AG10803 (cell line): ENCODE measurements at regions not wholly inside any gene's neighbourhood (a gene's known extent, or its start where the extent isn't known, plus 50 kb on each side); places are given as distances from the start of the nearest gene placed in this dataset.

Experiments used
- DNase-seq: peaks from one replicate; pipeline ENCODE4 v3.0.0; 2010; ENCODE audit warnings: low read depth
- H3K4me3 ChIP-seq: 2 replicates; pipeline ENCODE4 v1.5.1; 2011; ENCODE audit warnings: mild to moderate bottlenecking, low read length, control low read depth
- TF ChIP-seq, protein P1 (sequence below): conservative IDR thresholded peaks from 2 replicates; pipeline ENCODE4 v1.5.1; 2011; ENCODE audit warnings: mild to moderate bottlenecking, low read length, control low read depth, inconsistent platforms

DNA sequence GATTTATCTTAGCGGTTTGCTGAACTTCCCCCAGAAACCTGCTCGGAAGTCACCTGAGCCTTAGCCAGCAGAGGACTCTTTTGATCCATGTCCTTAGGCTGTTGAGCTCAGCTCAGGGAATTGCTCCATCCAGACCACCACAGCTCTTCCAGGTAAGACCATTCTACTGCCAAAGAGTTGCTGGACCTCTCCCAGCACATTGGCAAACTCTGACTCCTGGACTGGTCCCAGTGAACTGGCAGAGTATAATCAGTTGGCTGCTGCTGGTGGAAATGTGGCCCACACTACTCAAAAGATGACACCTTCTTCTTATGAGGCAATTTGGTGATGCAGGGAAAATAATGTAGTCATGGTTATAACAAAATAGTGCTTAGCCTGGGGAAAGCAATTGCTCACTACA lies 308.8 kb upstream of the FIGN start:
- DNase-seq = no peak
- H3K4me3 ChIP-seq = no peak overlapping the region
- TF ChIP-seq, protein P1, sequence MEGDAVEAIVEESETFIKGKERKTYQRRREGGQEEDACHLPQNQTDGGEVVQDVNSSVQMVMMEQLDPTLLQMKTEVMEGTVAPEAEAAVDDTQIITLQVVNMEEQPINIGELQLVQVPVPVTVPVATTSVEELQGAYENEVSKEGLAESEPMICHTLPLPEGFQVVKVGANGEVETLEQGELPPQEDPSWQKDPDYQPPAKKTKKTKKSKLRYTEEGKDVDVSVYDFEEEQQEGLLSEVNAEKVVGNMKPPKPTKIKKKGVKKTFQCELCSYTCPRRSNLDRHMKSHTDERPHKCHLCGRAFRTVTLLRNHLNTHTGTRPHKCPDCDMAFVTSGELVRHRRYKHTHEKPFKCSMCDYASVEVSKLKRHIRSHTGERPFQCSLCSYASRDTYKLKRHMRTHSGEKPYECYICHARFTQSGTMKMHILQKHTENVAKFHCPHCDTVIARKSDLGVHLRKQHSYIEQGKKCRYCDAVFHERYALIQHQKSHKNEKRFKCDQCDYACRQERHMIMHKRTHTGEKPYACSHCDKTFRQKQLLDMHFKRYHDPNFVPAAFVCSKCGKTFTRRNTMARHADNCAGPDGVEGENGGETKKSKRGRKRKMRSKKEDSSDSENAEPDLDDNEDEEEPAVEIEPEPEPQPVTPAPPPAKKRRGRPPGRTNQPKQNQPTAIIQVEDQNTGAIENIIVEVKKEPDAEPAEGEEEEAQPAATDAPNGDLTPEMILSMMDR = no peak

DNA sequence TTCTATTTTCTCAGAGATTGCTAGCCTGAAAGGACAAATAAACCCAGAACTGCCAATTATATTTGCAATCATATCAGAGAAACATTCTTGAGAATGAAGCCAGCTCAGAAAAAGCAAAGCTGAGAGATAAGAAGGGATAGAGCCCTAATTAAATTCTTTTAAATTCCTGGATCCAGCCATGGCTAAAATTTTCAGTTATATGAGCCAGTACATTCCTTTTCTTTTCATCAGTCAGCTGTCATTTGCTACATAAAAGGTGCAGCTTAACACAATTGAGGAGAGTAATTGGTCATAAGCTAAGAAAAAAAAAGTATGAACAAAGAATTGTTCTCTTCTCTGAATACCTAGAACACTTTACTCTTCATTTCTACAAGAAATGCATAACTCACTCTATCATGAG lies 303.5 kb upstream of the FIGN start:
- H3K4me3 ChIP-seq = no peak overlapping the region
- DNase-seq = no peak
- TF ChIP-seq, protein P1 = no peak

DNA sequence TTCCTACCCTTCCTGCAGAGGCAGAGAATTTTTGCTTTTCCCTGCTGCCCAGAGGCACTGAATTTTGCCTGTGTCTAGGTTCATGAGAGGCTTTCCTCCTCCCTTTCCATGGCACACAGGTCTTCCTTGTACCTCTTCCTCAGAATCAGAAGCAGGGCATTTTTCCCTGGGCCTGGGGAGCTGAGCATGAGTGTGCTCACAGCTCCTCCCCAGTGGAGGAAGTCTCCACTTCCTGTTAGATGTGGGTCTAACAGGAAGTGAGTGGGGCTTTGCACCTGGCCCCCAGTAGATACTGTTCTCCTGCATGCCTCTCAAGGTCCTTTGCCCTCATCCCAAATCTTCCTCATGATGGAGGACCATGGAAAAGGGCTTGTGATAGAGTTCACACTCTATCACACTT lies 297.2 kb upstream of the FIGN start:
- TF ChIP-seq, protein P1 = no peak
- no peak overlapping the region for H3K4me3 ChIP-seq
- no peak for DNase-seq

DNA sequence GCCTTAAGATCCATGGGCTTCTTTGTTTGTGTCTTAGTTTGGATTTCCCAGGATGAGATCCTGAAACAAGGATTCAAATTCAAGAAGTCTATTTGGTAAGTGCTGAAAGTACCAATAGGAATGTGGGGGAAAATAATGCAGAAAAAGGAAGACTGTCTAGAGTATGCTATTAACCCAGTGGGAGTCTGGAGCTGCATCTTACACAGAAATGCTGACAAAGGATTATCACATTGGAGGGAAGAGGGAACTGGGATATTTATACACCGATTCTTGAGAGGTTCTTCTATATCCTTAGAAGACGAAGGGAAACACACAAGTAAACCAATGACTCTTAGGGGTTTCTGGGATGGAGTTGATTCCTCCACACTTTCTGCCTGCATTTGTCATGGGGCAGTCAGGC lies 294.8 kb upstream of the FIGN start:
- no peak for DNase-seq
- no peak overlapping the region for H3K4me3 ChIP-seq
- TF ChIP-seq, protein P1 = no peak

DNA sequence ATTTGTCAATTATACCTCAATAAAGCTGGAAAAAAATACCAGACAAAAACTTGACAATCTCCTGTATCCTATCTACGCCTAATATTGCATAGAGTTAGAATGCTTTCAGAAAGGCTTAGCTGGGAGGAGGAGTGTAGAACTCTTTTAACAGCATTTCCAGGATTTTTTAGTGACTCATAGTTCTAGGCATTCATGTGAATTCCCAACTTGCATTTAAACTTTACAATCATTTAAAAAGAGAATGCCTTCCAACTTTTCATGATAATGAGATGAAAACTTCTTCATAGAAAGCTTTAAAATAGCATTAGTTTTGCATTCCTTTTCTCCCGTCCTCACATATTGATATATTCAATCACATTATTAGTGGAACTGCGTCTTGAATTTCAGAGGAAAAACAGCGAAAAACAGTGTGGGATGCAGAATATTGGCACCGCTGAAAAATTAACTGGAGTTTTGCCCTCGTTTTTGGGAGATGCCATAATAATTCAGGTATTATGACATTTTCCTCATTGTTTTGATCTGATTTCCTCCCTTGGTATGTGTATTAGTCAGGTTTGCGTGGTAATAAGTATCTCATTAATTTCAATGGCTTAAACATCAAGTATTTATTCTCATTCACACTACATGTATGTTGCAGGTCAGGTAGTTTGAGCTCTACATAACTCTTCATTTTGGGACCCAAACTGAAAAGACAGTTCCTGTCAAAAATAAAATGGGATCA lies 293.2 kb upstream of the FIGN start:
- TF ChIP-seq, protein P1 = no peak
- H3K4me3 ChIP-seq = no peak overlapping the region
- DNase-seq = peak; percentile 20

DNA sequence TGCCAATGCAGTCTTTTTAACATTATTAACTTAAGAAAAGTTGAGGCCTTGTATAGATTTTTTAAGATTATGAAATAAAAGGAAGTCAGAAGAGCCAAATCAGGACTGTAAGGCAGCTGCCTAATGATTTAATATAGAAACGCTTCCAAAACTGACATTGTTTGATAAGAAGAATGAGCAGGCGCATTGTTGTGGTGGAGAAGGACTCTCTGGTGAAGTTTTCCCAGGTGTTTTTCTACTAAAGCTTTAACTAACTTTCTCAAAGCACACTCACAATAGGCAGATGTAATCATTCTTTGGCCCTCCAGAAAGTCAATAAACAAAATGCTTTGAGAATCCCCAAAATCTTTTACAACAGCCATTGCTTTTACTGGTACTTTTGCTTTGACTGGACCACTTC lies 288.6 kb upstream of the FIGN start:
- TF ChIP-seq, protein P1 = no peak
- no peak for DNase-seq
- H3K4me3 ChIP-seq = no peak overlapping the region

DNA sequence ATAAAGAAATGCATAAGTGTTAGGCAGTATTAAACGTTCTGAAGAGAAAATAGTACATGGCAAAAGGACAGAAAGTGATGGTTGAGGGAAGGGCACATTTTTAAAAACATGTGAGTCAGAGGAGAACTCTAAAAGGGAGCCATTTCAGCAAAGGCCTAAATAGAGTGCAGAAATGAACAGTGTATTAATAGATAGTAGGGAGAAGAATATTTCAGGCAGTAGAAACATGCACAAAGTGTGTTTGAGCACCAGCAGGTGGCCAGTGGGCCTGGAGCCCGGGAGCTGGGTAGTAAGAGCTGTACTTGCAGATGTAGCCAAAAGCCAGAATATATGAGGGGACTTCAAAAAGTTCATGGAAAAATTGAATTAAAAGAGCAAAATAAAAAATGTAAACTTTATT lies 288.1 kb upstream of the FIGN start:
- TF ChIP-seq, protein P1 = no peak

More for the DNA sequence above, 288.1 kb upstream of the FIGN start:
- DNase-seq = no peak
- no peak overlapping the region for H3K4me3 ChIP-seq
